ENCODE measurements at regions not wholly inside any gene's neighbourhood (a gene's known extent, or its start where the extent isn't known, plus 50 kb on each side); places are given as distances from the start of the nearest gene placed in this dataset.

DNA sequence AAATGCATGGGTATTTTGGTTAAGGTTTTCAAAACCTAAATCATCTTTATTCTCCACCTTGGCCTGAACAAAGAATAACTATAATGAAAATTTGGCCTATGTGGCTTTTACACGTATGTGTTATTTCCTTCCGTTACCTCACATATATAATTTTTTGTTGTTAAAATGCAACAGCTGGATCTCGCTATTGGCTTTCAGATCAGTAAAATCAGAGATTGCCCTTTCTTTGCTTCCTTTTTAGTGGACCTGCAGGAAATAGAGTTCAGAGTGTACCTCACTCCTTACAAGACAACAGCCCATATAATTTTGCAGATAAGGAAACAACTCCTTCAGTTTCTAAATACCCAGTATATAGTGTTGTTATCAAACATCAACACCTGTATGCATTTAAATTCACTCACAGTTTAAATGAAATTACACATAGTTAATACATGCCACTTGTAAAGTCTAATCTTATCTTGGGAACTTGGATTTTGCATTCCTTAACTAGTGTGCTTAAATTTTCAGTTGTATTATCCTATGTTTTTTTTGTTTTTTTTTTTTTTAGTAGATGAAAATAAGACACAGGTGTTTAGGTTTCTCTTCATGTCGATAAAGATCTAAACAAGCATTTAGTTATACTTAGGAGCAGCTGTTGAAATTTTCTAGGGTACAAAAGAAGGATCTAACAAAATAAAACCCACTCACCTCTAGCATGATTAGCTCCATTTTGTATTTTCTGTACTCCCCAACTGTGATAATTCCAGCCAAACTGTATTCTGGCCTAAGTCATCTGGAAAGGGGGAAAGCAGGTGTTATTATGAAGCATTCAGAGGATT lies 96.2 kb upstream of the SPRY1 start:
- no peak for DNase-seq (ENCODE audit: low read depth, low spot score)
- H3K4me3 ChIP-seq (ENCODE audit: low read depth, low read length), result no peak overlapping the region
- TF ChIP-seq, protein P1, sequence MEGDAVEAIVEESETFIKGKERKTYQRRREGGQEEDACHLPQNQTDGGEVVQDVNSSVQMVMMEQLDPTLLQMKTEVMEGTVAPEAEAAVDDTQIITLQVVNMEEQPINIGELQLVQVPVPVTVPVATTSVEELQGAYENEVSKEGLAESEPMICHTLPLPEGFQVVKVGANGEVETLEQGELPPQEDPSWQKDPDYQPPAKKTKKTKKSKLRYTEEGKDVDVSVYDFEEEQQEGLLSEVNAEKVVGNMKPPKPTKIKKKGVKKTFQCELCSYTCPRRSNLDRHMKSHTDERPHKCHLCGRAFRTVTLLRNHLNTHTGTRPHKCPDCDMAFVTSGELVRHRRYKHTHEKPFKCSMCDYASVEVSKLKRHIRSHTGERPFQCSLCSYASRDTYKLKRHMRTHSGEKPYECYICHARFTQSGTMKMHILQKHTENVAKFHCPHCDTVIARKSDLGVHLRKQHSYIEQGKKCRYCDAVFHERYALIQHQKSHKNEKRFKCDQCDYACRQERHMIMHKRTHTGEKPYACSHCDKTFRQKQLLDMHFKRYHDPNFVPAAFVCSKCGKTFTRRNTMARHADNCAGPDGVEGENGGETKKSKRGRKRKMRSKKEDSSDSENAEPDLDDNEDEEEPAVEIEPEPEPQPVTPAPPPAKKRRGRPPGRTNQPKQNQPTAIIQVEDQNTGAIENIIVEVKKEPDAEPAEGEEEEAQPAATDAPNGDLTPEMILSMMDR (IDR thresholded peaks at IDR 0.05; ENCODE audit: low read depth, low read length), result no peak
- in situ Hi-C loops (cut with HindIII; ENCODE audit: low sequenced_read_pairs), result no loop called here

DNA sequence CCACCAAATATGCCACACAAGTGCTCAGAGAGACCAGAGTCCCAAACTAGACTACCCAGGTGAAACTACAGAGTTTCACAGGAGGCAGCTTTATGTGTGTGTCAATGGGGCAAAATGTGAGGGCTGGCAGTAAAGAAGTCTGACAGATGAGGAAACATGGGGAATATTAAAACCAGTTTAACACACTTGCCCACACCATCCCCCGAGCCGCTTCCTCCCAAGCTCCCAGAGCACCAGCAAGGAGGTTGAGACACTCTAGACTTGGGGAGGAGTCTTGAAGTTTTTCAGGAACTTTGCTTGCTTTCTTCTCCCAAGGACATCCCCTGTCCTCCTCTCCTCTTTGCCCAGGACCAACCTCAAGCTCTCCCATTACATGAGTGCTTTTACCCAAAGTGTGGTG lies 94.7 kb upstream of the SPRY1 start:
- TF ChIP-seq, protein P1 (IDR thresholded peaks at IDR 0.05; ENCODE audit: low read depth, low read length), result no peak
- H3K4me3 ChIP-seq (ENCODE audit: low read depth, low read length), result no peak overlapping the region
- DNase-seq (ENCODE audit: low read depth, low spot score), result no peak
- in situ Hi-C loops (cut with HindIII; ENCODE audit: low sequenced_read_pairs), result no loop called here

DNA sequence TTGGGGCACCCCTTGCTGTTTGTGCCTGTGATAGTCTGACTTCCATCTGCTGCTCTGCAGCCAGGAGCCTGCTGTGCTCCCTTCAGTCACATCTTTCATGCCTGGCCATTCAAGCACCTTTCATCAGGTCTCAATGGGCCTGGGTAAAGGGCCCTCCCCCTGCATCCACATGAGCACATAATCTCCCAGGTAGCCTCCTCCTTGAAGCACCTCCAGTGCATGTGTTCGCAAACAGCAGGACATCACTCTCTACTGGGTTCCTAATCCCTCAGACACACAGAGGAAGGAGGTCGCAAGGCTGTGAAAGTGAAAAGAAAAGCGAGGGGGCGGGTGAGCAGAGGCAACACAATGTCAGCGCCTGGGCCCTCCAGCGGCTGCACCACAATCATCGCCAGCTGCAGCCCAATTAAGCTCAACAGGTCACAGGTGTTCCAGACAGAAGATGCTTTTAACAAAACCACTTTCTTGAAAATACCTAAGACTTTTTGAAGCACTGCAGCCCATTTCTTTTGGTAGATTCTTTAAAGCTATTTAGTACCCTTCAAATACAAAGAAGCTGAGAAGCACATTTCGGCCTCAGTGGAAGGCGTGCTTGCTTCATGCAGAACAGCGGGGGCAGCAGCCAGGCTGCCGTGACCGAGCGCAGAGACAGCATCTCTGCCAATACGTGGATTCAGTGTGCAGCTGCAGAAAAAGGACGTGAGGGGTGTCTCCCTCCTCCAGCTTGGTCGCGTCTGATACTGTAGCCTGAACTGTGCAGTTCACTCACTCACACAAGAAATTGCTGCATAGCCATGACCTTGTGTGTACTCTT lies 92.2 kb upstream of the SPRY1 start:
- in situ Hi-C loops (cut with HindIII; ENCODE audit: low sequenced_read_pairs), result no loop called here
- TF ChIP-seq, protein P1 (IDR thresholded peaks at IDR 0.05; ENCODE audit: low read depth, low read length), result no peak
- no peak overlapping the region for H3K4me3 ChIP-seq (ENCODE audit: low read depth, low read length)
- no peak for DNase-seq (ENCODE audit: low read depth, low spot score)

DNA sequence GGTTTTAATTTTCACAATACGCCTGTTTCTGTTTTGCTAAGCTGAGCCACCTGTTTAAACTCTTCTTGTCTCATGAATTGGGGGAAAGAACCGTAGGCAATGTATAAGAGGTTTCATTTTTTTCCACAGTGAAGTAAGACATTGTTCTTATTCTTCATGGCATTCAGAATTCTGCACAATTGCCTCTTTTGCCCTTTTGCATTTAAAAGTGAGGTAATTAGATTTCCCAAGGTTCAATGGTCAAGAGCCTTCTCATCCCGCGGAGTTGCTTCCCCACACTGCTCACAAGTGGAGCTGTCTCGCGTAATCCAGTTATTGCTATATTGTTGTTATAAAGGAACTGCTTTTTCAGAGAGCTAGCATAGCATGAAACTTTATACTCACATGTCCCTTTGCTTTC lies 90.9 kb upstream of the SPRY1 start:
- TF ChIP-seq, protein P1 (IDR thresholded peaks at IDR 0.05; ENCODE audit: low read depth, low read length), result no peak
- no peak for DNase-seq (ENCODE audit: low read depth, low spot score)
- no peak overlapping the region for H3K4me3 ChIP-seq (ENCODE audit: low read depth, low read length)
- in situ Hi-C loops (cut with HindIII; ENCODE audit: low sequenced_read_pairs), result no loop called here

DNA sequence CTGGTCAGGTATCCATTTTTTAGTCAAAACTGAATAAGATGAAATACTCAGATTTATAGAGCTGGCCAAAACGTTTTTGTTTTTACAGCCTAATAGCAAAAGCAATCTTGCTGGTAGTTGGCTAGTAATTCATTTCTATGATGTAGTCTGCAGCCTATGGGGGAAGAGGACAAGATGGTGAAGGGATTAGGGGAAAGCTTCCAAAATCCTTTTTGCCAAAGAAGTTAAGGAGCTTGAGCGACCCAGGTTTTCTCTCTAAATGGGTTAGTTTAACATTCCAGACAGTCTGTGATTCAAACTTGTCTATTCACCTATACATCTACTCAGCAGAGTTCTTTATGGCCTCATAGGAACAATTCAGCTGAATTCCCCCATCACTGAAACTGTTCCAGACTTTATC lies 89.8 kb upstream of the SPRY1 start:
- DNase-seq (ENCODE audit: low read depth, low spot score), result no peak
- in situ Hi-C loops (cut with HindIII; ENCODE audit: low sequenced_read_pairs), result no loop called here
- TF ChIP-seq, protein P1 (IDR thresholded peaks at IDR 0.05; ENCODE audit: low read depth, low read length), result no peak
- no peak overlapping the region for H3K4me3 ChIP-seq (ENCODE audit: low read depth, low read length)

DNA sequence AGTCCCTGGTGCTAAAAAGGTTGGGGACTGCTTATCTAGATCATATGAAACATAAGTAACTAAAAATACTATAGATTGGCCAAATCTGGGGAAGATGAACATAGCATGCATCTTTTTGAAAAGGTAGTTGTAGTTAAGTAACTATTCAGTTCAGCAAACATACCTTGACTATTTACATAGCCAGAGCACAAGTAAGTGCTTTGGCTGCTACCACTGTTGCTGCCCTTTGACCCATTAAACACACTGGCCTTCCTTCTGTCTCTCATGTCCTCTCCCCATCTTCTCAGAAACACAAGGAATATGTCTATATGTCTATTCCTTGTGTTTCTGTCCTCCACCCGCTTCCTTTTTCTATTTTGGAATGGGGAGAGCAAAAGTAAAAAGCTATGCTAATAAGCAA lies 87.9 kb upstream of the SPRY1 start:
- in situ Hi-C loops (cut with HindIII; ENCODE audit: low sequenced_read_pairs), result no loop called here
- TF ChIP-seq, protein P1 (IDR thresholded peaks at IDR 0.05; ENCODE audit: low read depth, low read length), result no peak

More for the DNA sequence above, 87.9 kb upstream of the SPRY1 start:
- no peak for DNase-seq (ENCODE audit: low read depth, low spot score)
- no peak overlapping the region for H3K4me3 ChIP-seq (ENCODE audit: low read depth, low read length)

Measured in astrocyte of the spinal cord (primary cell).